Activated CD4-positive, alpha-beta T cell treated with anti-CD3 and anti-CD28 coated beads, Interleukin-2, Interleukin-6, amounts not matched to agents 100 ng/mL and 50 ng/mL, durations not matched to agents 16 hours and 8 hours (primary cell): ENCODE measurements at regions not wholly inside any gene's neighbourhood (a gene's known extent, or its start where the extent isn't known, plus 50 kb on each side); places are given as distances from the start of the nearest gene placed in this dataset.
"Not testable (repeated sequence)": the region's sequence is repeated elsewhere in the genome, so short reads cannot be mapped to it uniquely, and the experiment has no call there.

Experiments
- DNase-seq: peaks from one replicate; pipeline ENCODE4 v3.0.0-alpha.2; 2020

DNA sequence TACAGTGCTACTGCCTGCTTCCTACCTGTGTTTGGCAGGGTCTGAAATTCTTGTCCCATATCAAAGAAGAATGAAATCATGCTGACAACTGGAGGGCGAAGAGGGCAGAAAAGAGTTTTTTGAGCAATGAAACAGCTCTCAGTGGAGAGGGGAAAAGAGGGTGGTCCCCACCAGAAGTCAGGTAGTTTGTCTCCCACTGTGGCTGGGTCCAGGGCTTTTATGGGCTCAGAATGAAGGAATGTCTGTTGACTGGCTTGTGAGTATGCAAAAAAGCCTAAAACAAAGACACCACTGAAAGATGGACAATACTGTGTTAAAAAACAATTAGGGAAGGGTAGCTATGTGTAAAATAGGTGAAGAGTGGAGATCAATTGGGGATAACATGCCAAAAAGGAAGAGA is 115.0 kb downstream of the ADAM29 start:
- DNase-seq, result no peak

DNA sequence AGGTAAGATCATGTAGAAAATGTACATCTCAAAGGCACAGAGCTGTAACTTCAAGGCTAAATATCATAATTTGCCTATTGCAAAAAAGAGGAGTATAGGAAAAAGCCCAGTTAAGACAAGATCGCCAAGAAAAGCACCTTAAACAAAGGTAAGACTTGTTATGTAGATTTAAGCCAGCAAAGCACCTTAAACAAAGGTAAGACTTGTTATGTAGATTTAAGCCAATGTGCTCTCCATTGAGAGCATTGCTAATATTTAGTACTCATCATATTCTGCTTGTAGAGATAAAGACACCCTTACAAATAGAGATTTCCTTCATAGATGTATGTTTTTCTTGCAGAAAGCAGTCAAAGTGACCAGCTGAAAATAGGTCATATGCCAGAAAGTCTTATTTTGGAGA is 115.8 kb downstream of the ADAM29 start:
- no peak for DNase-seq

GRCh38 chr4:175034986-175035705 is 117.0 kb downstream of the ADAM29 start:
- DNase-seq, result no peak

- DNase-seq, result no peak
Observed at GRCh38 chr4:175035905-175036304, 117.7 kb downstream of the ADAM29 start.

DNA sequence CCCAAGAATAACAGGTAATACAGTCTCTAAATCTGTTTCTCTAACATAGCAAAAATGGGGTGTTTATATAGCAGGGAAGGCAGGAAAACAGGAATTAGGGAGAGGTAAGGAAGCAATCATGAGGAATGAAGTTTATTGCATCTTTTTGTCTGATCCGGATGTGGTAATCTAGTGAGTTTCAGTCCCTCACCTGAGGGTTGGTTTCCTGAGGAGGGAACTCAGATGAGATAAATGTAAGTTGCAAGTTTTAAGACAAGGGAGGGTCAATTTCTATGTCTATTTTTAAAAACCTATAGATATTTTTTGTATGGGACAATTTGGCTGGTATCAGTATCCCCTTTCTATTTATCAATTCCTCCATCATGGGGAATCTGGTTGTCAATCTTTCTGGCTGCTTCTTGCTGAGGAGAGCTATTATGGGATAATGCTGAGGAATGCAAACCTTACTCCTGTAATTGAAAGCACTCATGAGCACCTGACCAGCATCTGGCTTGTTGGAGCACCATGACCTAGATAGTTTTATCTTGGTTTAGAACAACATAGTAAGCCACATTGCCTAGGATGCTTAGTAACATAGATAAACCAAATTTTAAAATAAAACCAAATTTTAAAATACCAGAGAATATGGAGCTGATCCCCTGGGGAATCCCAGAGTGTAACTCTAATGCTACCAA is 130.1 kb downstream of the ADAM29 start:
- DNase-seq, result no peak

DNA sequence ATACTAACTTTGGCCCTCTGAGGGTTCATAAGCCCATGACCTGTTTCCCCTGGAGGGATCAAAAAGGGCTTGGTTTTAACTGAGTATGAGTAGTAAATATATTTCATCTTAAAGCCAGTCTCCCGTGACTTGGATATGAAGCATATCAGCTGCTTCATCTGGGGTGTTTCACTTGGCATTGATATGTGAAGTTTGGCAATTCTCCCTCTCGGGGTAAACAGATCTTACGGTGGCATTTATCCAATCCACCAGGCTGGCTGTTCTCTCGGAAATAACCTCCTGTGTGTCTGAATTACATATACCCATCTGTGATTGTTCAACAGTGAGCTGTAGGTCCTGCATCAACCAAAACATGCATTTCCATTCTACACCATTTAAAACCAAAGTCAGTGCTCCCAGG is 130.7 kb downstream of the ADAM29 start:
- DNase-seq, result no peak

DNA sequence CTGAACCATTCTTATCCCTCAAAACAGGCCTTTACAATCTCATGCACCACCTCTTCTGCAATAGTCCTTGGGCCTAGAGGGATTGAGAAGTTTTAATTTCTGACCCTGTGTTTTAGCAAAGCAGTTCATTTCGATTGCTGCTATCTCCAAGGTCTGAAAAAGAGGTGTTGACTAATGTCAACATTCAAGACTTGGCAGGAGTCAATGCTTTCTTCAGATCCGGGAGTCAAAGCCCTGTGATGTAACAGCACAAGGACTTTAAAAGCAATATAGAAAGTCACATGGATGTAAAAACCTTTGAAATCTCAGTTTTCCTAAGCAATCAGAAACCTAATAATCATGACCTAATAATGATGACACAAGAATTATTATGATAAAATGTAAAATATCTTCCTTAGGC is 133.8 kb downstream of the ADAM29 start:
- DNase-seq, result no peak

DNA sequence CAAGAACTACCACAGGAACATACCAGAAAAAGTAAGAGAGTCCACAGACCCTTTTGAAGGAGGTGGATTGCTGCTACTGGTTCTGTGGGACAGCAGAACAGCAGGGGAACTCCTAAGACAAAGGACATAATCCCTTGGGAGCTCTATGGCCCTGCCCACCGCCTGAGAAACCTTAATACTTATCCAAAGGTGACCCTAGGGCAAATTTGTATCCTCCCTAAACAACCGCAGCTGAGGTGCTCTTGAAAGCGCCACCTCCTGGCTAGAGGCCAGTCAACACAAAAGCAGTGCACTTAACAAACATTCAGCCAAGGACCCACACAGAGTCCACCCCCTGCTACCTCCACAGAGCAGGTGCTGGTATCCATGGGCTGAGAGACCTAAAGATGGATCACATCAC is 136.8 kb downstream of the ADAM29 start:
- DNase-seq, result no peak

- no peak for DNase-seq
Observed at GRCh38 chr4:175062183-175062592, 144.0 kb downstream of the ADAM29 start.

GRCh38 chr4:175065228-175065627 is 147.1 kb downstream of the ADAM29 start:
- DNase-seq, result no peak

GRCh38 chr4:175066923-175067627 is 148.9 kb downstream of the ADAM29 start:
- DNase-seq, result no peak

GRCh38 chr4:175068266-175068665 is 150.1 kb downstream of the ADAM29 start:
- no peak for DNase-seq

GRCh38 chr4:175070444-175070843 is 152.3 kb downstream of the ADAM29 start:
- no peak for DNase-seq

GRCh38 chr4:175071123-175071522 is 153.0 kb downstream of the ADAM29 start:
- DNase-seq, result no peak

DNA sequence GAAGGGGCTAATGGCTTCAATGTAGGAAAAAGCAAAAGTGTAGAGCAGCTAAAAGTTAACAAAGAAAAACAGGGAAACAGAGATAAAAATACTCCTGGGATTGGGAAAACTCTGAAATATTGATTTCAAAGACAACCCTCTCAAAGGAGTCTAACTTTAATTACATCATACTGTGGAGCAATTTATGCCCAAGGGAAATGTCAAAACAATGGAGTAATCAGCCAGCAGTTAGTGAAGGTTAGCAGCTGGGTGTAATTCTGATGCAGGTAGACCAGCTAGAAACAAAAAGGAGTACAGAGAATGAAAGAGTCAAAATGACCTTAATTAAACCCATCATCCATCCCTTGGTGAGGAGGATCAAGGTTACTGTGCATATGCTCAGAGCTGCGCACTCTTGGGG is 169.0 kb downstream of the ADAM29 start:
- DNase-seq, result no peak

DNA sequence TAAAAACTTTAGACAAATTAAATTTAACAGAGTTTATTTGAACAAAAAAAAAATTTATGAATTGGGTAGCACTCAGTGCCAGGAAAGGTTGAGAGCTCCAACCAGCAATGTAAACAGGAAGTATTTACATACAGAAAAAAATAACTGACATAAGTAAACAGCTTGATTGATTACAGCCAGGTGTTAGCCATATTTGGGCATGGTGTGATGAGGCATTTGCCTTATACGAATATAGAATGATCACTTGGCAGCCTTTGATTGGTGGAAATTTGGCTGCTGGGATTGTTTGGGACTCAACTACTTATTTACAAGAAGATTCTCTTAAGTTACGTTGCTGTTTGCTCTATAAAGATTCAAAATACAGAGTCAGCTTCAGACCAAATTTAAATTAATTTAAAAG is 172.0 kb downstream of the ADAM29 start:
- no peak for DNase-seq

DNA sequence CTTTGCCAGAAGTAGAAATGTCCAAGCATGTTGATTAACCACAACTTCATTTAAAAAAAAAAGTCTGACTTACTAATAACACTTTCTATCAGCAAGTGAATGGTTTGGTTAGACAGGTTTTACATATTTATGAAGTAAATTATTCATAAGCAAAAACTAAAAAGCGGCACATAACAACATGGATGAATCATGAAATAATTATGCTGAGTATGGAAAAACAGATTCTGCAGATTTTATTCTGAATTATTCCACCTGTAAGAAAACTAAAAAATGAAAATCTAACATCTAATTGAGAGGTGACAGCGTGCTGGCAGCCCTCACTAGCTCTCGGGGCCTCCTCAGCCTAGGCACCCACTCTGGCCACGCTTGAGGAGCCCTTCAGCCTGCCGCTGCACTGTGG is 173.5 kb downstream of the ADAM29 start:
- DNase-seq, result no peak

DNA sequence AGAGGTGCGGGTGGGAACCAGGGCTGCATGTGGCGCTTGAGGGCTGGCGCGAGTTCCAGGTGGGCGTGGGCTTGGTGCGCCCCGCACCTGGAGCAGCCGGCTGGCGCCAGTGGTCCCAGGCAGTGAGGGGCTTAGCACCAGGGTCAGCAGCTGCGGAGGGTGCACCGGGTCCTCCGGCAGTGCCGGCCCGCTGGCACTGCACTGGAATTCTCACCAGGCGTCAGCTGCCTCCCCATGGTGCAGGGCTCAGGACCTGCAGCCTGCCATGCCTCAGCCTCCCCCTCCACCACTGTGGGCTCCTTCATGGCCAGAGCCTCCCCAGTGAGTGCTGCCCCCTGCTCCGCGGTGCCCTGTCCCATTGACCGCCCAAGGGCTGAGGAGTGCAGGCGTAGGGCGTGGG is 174.0 kb downstream of the ADAM29 start:
- no peak for DNase-seq

DNA sequence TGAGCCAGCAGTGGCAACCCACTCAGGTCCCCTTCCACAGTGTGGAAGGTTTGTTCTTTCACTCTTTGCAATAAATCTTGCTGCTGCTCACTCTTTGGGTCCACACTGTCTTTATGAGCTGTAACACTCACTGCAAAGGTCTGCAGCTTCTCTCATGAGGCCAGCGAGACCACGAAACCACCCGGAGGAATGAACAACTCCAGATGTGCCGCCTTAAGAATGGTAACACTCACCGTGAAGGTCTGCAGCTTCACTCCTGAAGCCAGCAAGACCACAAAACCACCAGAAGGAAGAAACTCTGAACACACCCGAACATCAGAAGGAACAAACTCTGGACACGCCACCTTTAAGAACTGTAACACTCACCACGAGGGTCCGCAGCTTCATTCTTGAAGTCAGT is 174.9 kb downstream of the ADAM29 start:
- not testable (repeated sequence) for DNase-seq

GRCh38 chr4:175103403-175103802 is 185.2 kb downstream of the ADAM29 start:
- DNase-seq, result no peak

DNA sequence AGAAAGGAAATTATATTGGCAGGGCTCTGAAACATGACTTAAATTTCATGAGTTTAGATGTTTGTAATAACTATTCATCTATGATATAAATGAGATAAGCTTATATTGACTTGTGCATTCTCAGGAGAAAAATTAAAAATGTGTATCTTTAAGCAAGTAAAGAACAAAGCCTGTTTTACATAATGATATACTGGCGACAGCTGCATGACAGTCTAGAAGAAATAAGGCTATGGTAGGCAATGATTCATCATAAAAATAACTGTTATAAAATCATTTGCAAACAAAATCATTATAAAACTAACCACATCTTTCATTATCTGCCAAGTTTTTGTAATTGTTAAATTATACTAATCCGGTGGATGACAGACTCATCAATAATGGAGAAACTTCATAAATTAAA is 188.1 kb downstream of the ADAM29 start:
- DNase-seq, result no peak

DNA sequence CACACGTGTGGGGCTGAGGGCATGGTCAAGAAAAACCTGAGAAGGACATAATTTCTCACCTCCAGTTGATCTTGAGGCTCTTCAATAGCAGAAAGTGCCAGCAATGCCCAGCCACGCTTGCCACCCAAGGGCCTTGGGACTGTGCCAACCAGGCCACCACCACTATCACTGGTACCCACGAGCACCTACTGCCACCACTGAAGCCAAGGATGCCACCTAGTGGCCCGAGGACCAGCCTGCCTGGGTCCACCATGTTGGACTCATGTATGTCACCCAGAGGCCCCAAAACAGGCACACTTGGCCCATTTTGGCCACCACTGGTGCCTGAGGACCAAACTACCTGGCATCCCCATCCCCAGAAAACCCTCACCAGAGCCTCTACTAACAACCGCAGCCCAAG is 191.8 kb downstream of the ADAM29 start:
- DNase-seq, result peak; percentile 4

DNA sequence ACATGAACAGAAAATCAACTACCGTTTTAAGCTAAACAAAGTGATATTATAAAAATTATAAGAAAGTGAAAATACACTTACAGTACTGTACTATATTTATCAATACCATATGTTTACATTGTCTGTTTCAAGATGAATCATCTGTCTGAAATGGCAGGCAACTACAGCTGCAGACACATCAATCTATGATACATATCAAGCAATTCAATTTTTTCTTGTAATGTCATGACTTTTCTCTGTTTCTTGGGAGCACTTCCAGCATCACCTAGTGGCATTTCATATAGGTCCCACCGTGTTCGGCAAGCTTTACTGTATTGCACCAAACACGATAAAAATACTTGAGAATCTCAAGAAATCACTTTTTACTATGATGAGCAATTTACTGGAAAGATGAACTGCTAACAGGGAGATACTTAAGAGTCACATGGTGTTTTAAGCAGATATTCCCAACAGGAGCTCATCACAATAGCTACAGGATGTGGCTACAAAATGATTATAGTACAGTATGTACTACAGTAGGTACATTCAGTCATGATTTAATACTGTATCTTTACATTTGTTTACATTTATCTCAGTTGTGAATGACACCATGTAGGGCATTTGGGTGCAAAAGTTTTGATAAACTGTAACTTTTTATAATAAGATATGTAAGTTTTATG is 207.4 kb downstream of the ADAM29 start:
- DNase-seq, result no peak

- no peak for DNase-seq
Observed at GRCh38 chr4:175127314-175127713, 209.2 kb downstream of the ADAM29 start.
